GM19397 (cell line): ENCODE measurements at regions not wholly inside any gene's neighbourhood (a gene's known extent, or its start where the extent isn't known, plus 50 kb on each side); places are given as distances from the start of the nearest gene placed in this dataset.
A peak's percentile ranks its signal among the peaks of the same experiment; 100 is the strongest.
"Not testable (repeated sequence)": the region's sequence is repeated elsewhere in the genome, so short reads cannot be mapped to it uniquely, and the experiment has no call there.

ENCODE experiments used
- ATAC-seq: cut with Tn5 transposase; IDR thresholded peaks from one replicate; pipeline ENCODE4 v1.9.1; 2021; ENCODE audit warnings: mild to moderate bottlenecking, moderate library complexity; ENCODE audit not compliant: unreplicated experiment

GRCh38 chr5:1598950-1599737 lies 75.4 kb upstream of the LPCAT1 start:
- ATAC-seq, result not testable (repeated sequence)

- not testable (repeated sequence) for ATAC-seq
Measured at GRCh38 chr5:1597093-1597473, 73.3 kb upstream of the LPCAT1 start.

GRCh38 chr5:1596462-1597092 lies 72.8 kb upstream of the LPCAT1 start:
- ATAC-seq, result not testable (repeated sequence)

DNA sequence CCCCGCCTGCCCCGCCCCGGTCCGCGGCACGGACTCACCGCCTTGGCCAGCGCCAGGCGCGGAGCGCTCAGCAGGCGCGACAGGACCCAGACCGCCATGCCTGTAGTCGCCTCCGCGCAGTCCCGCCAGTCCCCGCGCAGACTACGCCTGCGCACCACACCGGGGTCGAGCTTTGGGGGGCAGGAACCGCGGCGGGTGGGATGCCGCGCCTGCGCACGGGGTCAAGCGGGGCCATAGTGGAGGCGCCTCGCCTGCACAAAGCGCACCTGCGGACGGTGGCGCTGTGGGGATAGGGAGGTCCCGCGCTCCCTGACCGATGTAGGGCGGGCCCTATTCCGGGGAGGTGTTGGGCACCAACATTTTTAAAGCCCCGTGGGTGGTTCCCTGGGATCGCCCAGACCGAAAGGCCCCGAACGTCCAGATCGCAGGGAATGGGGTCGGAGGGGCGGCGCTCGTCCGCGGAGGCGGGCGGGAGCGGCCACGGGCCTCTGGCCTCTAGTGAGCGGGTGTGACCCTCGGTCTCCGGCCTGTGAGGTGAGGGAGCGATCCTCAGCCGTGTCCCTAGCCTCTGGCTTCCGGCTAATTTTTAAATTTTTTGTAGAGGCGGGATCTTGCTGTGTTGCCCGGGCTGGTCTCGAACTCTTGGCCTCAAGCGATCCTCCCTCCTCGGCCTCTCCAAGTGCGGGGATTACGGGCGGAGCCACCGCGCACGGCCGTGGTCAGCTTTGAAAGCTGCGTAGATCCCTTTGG lies 70.8 kb upstream of the LPCAT1 start:
- peak; percentile 71 for ATAC-seq

DNA sequence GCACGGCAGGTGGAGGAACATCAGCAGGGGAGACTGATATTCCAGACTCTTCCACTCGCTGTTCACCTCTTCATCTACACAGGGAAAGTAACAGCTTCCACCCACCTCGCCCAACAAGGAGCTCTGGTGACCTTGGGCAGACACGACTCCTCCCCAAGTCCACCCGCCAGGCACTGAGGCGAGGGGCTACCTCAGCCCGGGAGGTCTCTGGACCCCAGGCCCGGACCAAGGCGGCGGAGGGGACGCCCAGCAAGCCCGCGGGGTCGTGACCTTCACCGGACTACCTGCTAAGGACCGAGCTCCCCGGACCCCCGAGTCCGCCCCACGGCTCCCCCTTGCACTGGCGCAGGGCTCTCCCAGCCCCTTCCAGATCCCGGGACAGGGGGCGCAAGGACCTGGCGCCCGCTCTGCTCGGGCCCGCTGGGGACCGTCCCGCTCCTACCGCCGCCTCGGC lies 70.2 kb upstream of the LPCAT1 start:
- ATAC-seq, result no peak

- not testable (repeated sequence) for ATAC-seq
Measured at GRCh38 chr5:1588071-1588694, 64.4 kb upstream of the LPCAT1 start.

DNA sequence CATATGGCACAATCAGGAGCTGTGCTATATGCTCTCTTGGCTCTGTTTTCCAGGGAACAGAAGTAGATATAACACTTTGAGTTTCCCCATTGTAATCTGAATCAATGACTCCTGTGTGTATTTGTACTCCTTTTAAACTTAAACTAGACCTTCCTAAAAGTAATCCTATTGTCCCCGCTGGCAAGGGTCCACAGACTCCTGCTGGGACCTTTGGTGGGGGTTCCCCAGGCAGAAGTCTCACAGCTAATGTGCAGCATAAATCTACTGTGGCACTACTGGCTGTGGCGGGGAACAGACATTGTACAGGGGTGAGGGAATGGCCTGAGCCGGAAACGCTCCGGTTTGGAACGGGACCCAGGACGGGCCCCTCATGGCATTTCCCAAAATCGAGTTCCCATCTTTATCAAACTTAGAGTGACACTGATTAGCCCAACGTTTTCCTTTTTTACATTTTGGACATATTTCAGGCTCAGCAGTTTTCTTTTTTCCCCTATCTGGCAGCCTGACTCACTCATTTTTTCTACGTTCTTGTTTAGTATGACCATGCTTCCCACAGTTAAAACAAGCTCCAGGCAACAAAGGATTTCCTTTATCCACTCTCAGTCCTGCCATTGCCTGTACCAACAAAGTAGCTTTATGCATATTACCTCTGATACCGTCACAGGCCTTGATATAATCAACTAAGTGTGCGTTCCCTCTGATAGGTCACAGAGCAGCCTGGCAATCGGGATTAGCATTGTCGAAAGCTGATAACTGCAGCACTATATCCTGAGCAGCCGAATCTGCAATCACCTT lies 59.5 kb upstream of the LPCAT1 start:
- ATAC-seq, result not testable (repeated sequence)

GRCh38 chr5:1579389-1579788 lies 55.6 kb upstream of the LPCAT1 start:
- ATAC-seq, result not testable (repeated sequence)

- not testable (repeated sequence) for ATAC-seq
Measured at GRCh38 chr5:1576851-1577250, 53.1 kb upstream of the LPCAT1 start.

DNA sequence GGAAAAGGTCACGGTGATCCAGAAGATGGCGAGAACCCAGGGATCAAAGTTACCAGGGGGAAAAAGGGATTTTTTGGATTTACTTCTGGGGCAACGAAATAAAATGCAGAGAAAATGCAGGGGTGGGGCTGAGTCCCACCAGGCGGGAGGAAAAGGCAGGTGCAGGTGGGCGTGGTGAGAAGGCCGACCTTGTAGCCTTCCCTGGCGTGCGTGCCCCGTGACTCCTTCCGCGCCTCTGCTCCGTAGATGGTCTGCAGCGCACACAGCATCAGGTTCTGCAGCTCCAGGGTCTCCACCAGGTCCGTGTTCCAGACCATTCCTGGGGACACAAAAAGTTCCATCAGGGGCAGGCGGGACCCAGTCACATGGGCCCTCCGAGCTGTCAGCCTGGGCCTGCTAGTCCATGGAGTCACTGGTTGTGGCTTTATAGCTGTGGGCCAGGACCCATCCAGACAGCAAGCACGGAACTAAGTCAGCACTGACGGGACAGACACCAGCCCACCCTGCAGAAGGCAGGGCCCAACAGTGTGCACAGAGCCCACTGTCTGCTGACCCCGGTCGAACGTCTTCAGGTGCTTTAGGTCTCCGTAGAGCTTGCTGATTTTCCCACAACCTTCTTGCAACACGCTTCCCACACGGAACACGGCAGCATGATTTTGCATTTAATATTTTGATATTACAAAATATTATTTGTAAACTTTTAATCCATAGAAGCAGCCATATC lies 52.4 kb upstream of the LPCAT1 start:
- not testable (repeated sequence) for ATAC-seq

DNA sequence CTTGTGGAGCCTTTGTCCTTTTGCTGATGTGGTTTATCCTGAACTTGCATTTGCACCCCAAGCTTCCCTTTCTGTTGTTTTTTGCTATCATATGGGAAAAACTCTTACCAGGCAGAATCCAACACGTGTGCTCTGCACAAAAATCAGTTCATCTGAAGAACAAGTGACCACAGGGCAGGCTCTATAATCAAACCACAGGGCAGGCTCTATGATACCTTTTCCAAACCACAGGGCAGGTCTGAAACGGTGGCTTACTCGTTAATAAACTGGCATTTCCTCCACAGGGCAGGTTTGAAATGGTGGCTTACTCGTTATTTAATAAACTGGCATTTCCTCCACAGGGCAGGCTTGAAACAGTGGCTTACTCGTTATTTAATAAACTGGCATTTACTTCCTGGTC lies 51.7 kb upstream of the LPCAT1 start:
- ATAC-seq, result not testable (repeated sequence)

- ATAC-seq, result not testable (repeated sequence)
Measured at GRCh38 chr5:1574023-1574318, 50.2 kb upstream of the LPCAT1 start.

- ATAC-seq, result not testable (repeated sequence)
Measured at GRCh38 chr5:1573217-1574022, 49.7 kb upstream of the LPCAT1 start.
